Endothelial cell of umbilical vein (primary cell): ENCODE measurements at regions not wholly inside any gene's neighbourhood (a gene's known extent, or its start where the extent isn't known, plus 50 kb on each side); places are given as distances from the start of the nearest gene placed in this dataset.

ENCODE experiments used
- BruUV-seq: library from RNA; stranded (reverse); fragments of 400-500 nt; replicated peaks from 2 replicates; lab custom pipeline; 2021; lab: Mats Ljungman, UMichigan
- CTCF ChIA-PET: fragments of 300-600, 350-600 bp; sonication (Branson Sonifier 250); formaldehyde crosslinking; loops from one replicate; lab custom pipeline; 2021; ENCODE audit warnings: antibody characterized with exemption, inconsistent platforms; lab: Charles Lee
- POLR2A ChIA-PET: fragments of 300-600, 350-600 bp; sonication (Branson Sonifier 250); formaldehyde crosslinking; loops from one replicate; lab custom pipeline; 2021; ENCODE audit warnings: antibody characterized with exemption, inconsistent platforms; lab: Charles Lee
- DNase-seq: peaks from one replicate; pipeline ENCODE4 v3.0.0-alpha.2; 2011; ENCODE audit warnings: low read depth, low spot score
- FAIRE-seq: peaks from 2 replicates; lab custom pipeline; 2011; peaks lifted over from hg19 to GRCh38; lab: Jason Lieb, UNC
- H2AFZ ChIP-seq: 2 replicates; pipeline ENCODE4 v1.6.0; 2012; ENCODE audit warnings: low read depth, low read length, control low read depth, inconsistent platforms
- H3K27ac ChIP-seq: 2 replicates; pipeline ENCODE4 v1.5.1; 2011; ENCODE audit warnings: low read depth, mild to moderate bottlenecking, control low read depth, low read length, moderate library complexity; ENCODE audit not compliant: insufficient read depth
- H3K27me3 ChIP-seq, 2 experiments: 2 replicates each; pipeline versions ENCODE4 v1.6.0 to v1.6.1; 2011; ENCODE audit warnings: low read length in 2 of 2, mixed read lengths in 1 of 2; ENCODE audit not compliant: control insufficient read depth in 2 of 2, insufficient read depth in 2 of 2
- H3K36me3 ChIP-seq, 2 experiments: 2 replicates in 1 of 2; 3 replicates in 1 of 2; pipeline ENCODE4 v1.5.1; 2011; ENCODE audit warnings: low read length in 2 of 2, mild to moderate bottlenecking in 1 of 2, moderate library complexity in 1 of 2; ENCODE audit not compliant: control insufficient read depth in 2 of 2, insufficient read depth in 2 of 2; ENCODE audit errors: extremely low read depth in 1 of 2
- H3K4me1 ChIP-seq: 3 replicates; pipeline ENCODE4 v1.5.1; 2011; ENCODE audit warnings: mild to moderate bottlenecking, low read length; ENCODE audit not compliant: control insufficient read depth, insufficient read depth; ENCODE audit errors: extremely low read depth
- H3K4me2 ChIP-seq: 2 replicates; pipeline ENCODE4 v1.6.1; 2011; ENCODE audit warnings: low read length, control low read depth, mixed read lengths; ENCODE audit not compliant: insufficient read depth
- H3K4me3 ChIP-seq, 3 experiments: fragments of 200-600 bp in 1 of 3; sonication (generic), shearing (Covaris generic) in 1 of 3; replicated peaks in 1 of 3; 2 replicates each; pipeline ENCODE4 v1.5.1; 2011 to 2016; ENCODE audit warnings: control low read depth in 3 of 3, low read length in 3 of 3, mild to moderate bottlenecking in 2 of 3, inconsistent platforms in 1 of 3, low read depth in 1 of 3, moderate library complexity in 1 of 3; ENCODE audit not compliant: insufficient read depth in 1 of 3
- H3K79me2 ChIP-seq: 2 replicates; pipeline ENCODE4 v1.6.0; 2012; ENCODE audit warnings: low read length, inconsistent platforms; ENCODE audit not compliant: control insufficient read depth, insufficient read depth
- H3K9ac ChIP-seq: replicated peaks from 2 replicates; pipeline ENCODE3; 2011; ENCODE audit warnings: low read length, control low read depth; ENCODE audit not compliant: insufficient read depth; ENCODE audit errors: extremely low read depth
- H3K9me1 ChIP-seq: replicated peaks from 3 replicates; pipeline ENCODE4 v1.6.0; 2011; ENCODE audit warnings: mild to moderate bottlenecking, low read length; ENCODE audit not compliant: control insufficient read depth, insufficient read depth; ENCODE audit errors: extremely low read depth
- H3K9me3 ChIP-seq: replicated peaks from 2 replicates; pipeline ENCODE4 v1.5.1; 2012; ENCODE audit warnings: low read length, inconsistent platforms; ENCODE audit not compliant: control insufficient read depth, insufficient read depth
- H4K20me1 ChIP-seq: replicated peaks from 2 replicates; pipeline ENCODE3; 2011; ENCODE audit warnings: mild to moderate bottlenecking, low read length; ENCODE audit not compliant: control insufficient read depth, insufficient read depth; ENCODE audit errors: extremely low read depth
- CTCF ChIP-seq, 2 donors: IDR thresholded peaks; 1 replicate in 1 of 2; 2 replicates in 1 of 2; pipeline ENCODE4 v1.5.1; 2011; ENCODE audit warnings: low read length in 2 of 2, mild to moderate bottlenecking in 2 of 2, moderate library complexity in 2 of 2, control low read depth in 1 of 2, inconsistent platforms in 1 of 2, low read depth in 1 of 2; ENCODE audit not compliant: insufficient read depth in 1 of 2; ENCODE audit errors: extremely low read depth in 1 of 2
- EZH2 ChIP-seq: IDR thresholded peaks from 2 replicates; pipeline ENCODE4 v1.6.1; 2012; ENCODE audit warnings: borderline replicate concordance, low read depth, mild to moderate bottlenecking, moderate library complexity, low read length, inconsistent platforms; ENCODE audit not compliant: severe bottlenecking
- FOS ChIP-seq: IDR thresholded peaks from 2 replicates; pipeline ENCODE4 v1.6.1; 2011; ENCODE audit warnings: mild to moderate bottlenecking, low read length, moderate library complexity, borderline replicate concordance; ENCODE audit not compliant: insufficient read depth
- GATA2 ChIP-seq: IDR thresholded peaks from 2 replicates; pipeline ENCODE4 v1.7.0; 2011; ENCODE audit warnings: low read depth, mild to moderate bottlenecking, moderate library complexity, mixed read lengths, low read length; ENCODE audit not compliant: insufficient read length, insufficient read depth
- JUN ChIP-seq: IDR thresholded peaks from 2 replicates; pipeline ENCODE4 v1.6.1; 2011; ENCODE audit warnings: borderline replicate concordance, low read depth; ENCODE audit not compliant: insufficient read length, insufficient read depth
- MAX ChIP-seq: IDR thresholded peaks from 2 replicates; pipeline ENCODE4 v1.6.1; 2011; ENCODE audit not compliant: insufficient read depth, insufficient read length
- MYC ChIP-seq: IDR thresholded peaks from one replicate; pipeline ENCODE4 v1.6.1; 2011; ENCODE audit warnings: mild to moderate bottlenecking, low read depth, low read length
- POLR2A ChIP-seq: IDR thresholded peaks from 2 replicates; pipeline ENCODE4 v1.6.1; 2012; ENCODE audit warnings: low read depth, mild to moderate bottlenecking, control low read depth, low read length
- POLR2AphosphoS5 ChIP-seq: IDR thresholded peaks from 2 replicates; pipeline ENCODE4 v1.6.1; 2012; ENCODE audit warnings: low read depth, mild to moderate bottlenecking, control low read depth, low read length, moderate library complexity; ENCODE audit not compliant: insufficient read depth
- dilution Hi-C: fragments of 300-500 bp; cut with MboI; formaldehyde crosslinking; loops from one replicate; pipeline ENCODE4 v1.15.0; 2019; ENCODE audit warnings: low sequenced_read_pairs; ENCODE audit not compliant: extremely low pct_ligation_motif_present
- intact Hi-C: fragments of 100-400 bp; cut with micrococcal nuclease; formaldehyde crosslinking; loops from one replicate; pipeline ENCODE4 v1.10.0; 2022

- Histone ChIP-seq H3K36me3 (no peaks in the 10 kb centered on the region), H3K79me2 (no peaks in the 10 kb centered on the region), H3K27me3 (no peaks in the 10 kb centered on the region), H3K4me3 (no peak overlapping the region), H3K4me2 (no peak overlapping the region), H3K4me1 (no peaks in the 10 kb centered on the region), H4K20me1 (no peaks in the 10 kb centered on the region), H3K9me3 (no peaks in the 10 kb centered on the region), H3K9me1 (no peaks in the 10 kb centered on the region), H2AFZ (no peak overlapping the region), H3K9ac (no peak overlapping the region), H3K27ac (no peak overlapping the region)
- BruUV-seq, result no TSS peak
- DNase-seq (no peak), FAIRE-seq (no peak)
- intact Hi-C loops, result no loop called here
- dilution Hi-C loops, result no loop called here
- CTCF ChIA-PET, result no interaction called here
- POLR2A ChIA-PET, result no interaction called here
- TF ChIP-seq JUN, result no peak
- no peak for TF ChIP-seq MYC
- TF ChIP-seq POLR2A, result no peak
- TF ChIP-seq FOS, result no peak
- no peak for TF ChIP-seq POLR2AphosphoS5
- no peak for TF ChIP-seq MAX
- no peak for TF ChIP-seq CTCF (IDR thresholded peaks at IDR 0.05; ENCODE audit: extremely low read depth in 1 of 2, insufficient read depth in 1 of 2, low read depth in 1 of 2, low read length in 2 of 2)
- no peak for TF ChIP-seq GATA2
- no peak for TF ChIP-seq EZH2
Observed at GRCh38 chr18:65255417-65255816, 495.4 kb upstream of the CDH7 start.
